ENCODE measurements at regions not wholly inside any gene's neighbourhood (a gene's known extent, or its start where the extent isn't known, plus 50 kb on each side); places are given as distances from the start of the nearest gene placed in this dataset.
A peak's percentile ranks its signal among the peaks of the same experiment; 100 is the strongest.

- peak; percentile 56 to 65 for DNase-seq (ENCODE audit: low read depth in 2 of 2)
These were observed 73.4 kb upstream of the KCNMA1 start for GRCh38 chr10:77710759-77711682.

GRCh38 chr10:77710081-77710551 lies 72.5 kb upstream of the KCNMA1 start:
- no peak for DNase-seq (ENCODE audit: low read depth in 2 of 2)

GRCh38 chr10:77707570-77707969 lies 70.0 kb upstream of the KCNMA1 start:
- no peak for DNase-seq (ENCODE audit: low read depth in 2 of 2)

- DNase-seq (ENCODE audit: low read depth in 2 of 2) = no peak
These were observed 64.6 kb upstream of the KCNMA1 start for GRCh38 chr10:77702166-77702565.

GRCh38 chr10:77700086-77700485 lies 62.5 kb upstream of the KCNMA1 start:
- no peak for DNase-seq (ENCODE audit: low read depth in 2 of 2)

GRCh38 chr10:77699080-77699645 lies 61.6 kb upstream of the KCNMA1 start:
- DNase-seq (ENCODE audit: low read depth in 2 of 2) = no peak

- DNase-seq (ENCODE audit: low read depth in 2 of 2) = no peak
These were observed 60.8 kb upstream of the KCNMA1 start for GRCh38 chr10:77698267-77698931.

DNA sequence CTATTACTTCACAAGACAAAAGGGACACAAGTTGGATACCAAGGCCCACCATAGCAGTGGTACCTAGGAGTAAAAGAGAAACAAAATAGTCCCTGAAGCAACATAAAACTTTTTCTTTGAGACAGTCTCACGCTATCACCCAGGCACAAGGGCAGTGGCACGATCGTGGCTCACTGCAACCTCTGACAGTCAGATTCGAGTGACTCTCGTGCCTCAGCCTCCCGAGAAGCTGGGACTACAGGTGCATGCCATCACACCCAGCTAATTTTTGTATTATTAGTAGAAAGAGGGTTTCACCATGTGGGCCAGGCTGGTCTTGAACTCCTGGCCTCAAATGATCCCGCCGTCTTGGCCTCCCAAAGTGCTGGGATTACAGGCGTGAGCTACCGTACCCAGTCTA lies 59.0 kb upstream of the KCNMA1 start:
- no peak for DNase-seq (ENCODE audit: low read depth in 2 of 2)

DNA sequence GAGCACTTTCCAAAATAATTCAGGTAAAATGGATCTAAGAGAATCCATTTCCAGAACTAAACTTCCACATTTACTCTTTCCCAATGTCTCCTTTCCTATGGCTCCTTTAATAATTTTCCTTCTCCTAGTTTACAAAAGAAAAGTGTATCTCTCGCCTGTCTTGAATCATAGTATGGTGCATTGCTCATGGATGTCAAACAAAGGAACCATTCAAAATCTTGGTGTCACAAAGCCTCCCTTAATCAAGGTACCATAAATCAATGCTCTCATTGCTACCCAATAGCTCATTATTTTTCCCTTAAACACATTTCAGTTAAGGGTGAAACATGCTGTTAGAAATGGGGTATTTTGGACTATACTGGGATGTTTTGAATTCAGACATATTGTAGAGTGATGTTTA lies 57.6 kb upstream of the KCNMA1 start:
- no peak for DNase-seq (ENCODE audit: low read depth in 2 of 2)

- DNase-seq (ENCODE audit: low read depth in 2 of 2) = no peak
These were observed 55.2 kb upstream of the KCNMA1 start for GRCh38 chr10:77692782-77693181.

GRCh38 chr10:77689339-77689738 lies 51.7 kb upstream of the KCNMA1 start:
- no peak for DNase-seq (ENCODE audit: low read depth in 2 of 2)

- DNase-seq (ENCODE audit: low read depth in 2 of 2) = no peak
These were observed 50.0 kb upstream of the KCNMA1 start for GRCh38 chr10:77687621-77688020.

Measured in activated CD4-positive, alpha-beta T cell treated with anti-CD3 and anti-CD28 coated beads for 24 hours (primary cell).